ENCODE measurements at regions not wholly inside any gene's neighbourhood (a gene's known extent, or its start where the extent isn't known, plus 50 kb on each side); places are given as distances from the start of the nearest gene placed in this dataset.

- TF ChIP-seq CTCF (IDR thresholded peaks at IDR 0.05) (peak; percentile 94), EZH2phosphoT487 (IDR thresholded peaks at IDR 0.05) (no peak)
Observed at GRCh38 chr12:125533434-125534029, 468.3 kb downstream of the AACS start.
